GM03348 (cell line): ENCODE measurements at regions not wholly inside any gene's neighbourhood (a gene's known extent, or its start where the extent isn't known, plus 50 kb on each side); places are given as distances from the start of the nearest gene placed in this dataset.
"Not testable (repeated sequence)": the region's sequence is repeated elsewhere in the genome, so short reads cannot be mapped to it uniquely, and the experiment has no call there.

ENCODE experiments used
- DNase-seq: peaks from one replicate; pipeline ENCODE4 v3.0.0; 2012; ENCODE audit warnings: low spot score

DNA sequence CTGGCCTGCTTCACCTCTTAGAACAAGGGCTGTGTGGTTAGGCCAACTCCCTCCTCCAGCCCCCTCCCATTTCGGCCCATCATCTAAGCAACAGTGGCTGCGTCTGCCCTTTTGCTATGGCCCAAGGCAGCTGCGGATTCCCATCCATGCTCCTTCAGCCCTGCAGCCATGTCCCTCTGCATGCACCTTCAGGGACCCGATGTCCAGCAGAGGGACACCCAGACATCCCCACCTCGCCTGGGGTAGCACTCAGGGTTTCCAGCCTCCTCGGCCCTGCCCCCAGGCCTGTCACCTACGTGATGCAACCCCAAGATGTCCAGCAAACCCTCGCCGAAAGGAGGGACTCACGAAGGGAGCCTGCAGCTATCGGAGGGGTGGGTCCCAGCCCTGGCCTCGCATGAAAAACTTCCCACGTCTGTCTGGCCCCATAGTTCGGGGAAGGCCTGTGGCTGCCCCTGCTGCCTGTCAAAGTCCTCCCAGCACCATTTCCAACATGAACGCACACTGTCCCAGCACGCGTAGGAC lies 194.4 kb downstream of the CTTN start:
- no peak for DNase-seq

DNA sequence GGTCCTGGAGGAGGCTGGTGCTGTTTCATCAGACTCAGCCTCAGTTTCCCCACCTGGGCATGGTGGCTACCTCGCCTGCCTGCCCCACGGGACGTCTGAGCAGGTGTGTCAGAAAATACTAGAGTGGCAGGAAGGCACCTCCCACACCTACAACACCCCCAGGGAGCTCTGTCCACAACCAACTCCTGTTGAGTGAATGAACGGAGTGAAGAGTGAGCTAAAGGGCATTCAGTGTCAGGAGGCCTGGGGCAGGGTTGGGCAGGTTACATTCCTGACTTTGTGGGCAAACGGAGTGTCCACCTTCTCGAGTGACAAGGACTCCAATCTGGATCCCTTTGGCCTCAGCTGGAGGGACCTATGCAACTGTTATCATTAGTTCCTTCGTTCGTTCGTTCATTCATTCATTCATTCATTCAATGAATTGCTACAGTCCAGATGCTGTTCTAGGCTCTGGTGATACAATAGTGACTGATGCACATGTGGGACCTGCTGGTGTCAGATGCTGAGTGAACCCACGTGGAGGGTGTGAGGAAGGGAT lies 195.2 kb downstream of the CTTN start:
- DNase-seq, result no peak

DNA sequence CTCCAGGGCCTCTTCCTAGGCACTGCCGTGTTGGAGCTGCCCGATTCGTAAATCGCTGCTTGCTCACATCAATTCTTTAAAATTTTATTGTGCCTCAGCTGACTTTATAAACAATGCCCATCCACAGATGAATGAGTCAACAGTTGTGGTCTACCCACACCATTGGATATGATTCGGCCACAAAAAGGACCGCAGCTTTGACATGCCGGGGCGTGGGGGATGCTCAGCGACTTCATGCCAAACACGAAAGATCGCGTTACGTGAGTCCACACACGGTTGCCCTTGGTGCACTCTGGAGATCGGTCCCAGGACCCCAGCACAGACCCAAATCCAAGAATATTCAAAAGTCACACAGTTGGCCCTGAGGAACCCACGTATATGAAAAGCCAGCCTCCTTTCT lies 195.7 kb downstream of the CTTN start:
- DNase-seq, result no peak

DNA sequence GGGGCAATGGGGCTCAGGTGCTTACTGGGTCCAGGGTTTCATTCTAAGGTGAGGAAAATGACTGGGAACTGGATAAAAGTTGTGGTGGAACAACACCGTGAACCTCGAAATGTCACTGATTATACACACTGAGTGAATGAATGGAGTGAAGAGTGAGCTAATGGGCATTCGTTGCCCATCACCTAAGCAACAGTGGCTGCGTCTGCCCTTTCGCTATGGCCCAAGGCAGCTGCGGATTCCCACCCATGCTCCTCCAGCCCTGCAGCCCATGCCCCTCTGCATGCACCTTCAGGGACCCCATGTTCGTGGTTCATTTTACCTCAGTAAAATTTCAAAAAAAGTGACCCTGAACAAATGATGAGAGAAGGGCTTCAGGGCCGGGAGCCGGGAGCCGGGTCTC lies 196.3 kb downstream of the CTTN start:
- DNase-seq, result no peak

DNA sequence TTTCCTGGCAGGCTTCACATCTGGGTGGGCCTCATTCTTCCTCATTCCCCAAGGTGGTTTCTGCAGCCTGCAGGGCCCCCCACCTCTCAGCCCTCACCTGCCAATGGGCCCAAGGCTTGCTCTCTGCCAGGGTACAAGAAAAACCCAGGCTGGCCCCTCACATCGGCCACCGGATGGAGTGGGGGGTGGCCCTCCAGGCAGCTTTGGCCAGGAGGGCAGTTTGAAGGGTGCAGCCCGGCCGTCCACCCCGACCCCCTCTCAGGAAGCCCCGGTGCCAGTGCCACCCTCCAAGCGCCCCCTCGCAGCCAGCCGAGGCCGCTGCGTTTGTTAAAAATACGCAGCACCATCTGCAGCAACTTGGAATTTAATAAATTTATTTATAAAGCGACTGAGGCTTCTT lies 196.7 kb downstream of the CTTN start:
- DNase-seq, result no peak

DNA sequence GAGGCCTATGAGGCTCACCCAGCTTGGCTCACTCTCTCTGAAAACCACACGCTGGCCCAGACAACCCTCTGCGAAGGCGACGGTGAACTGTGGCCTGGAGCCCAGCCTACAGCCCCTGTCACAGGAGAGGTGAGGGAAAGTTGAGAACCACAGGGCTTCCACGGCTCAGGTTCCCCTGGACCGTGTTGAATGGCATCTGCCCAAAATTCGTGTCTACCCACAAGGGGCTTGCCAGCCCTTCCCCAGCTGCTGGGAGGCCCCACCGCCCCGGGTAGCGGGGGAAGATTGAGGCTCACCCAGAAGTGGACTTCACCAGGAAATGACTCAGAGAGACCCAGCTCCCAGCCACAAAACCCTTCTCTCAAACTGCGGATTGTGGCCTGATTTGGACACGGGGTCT lies 197.1 kb downstream of the CTTN start:
- no peak for DNase-seq

DNA sequence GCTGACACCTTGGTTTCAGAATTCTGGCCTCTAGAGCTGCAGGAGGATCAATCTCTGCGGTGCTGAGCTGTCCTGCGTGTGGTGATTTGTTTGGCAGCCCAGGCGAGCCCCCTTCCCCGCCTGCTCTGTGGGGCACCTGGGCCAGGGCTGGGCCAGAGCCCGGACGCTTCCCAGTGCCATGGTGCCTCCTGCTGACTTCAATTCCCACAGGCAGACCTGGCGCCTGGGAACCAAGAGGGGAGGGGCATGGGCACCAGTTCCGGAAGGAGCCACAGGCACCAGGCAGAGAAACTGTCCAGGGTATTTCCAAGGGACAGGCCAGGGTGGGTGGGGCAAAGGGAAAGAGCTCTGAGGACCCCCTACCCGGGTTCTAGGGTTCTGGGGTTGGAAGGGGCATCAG lies 197.8 kb downstream of the CTTN start:
- no peak for DNase-seq

DNA sequence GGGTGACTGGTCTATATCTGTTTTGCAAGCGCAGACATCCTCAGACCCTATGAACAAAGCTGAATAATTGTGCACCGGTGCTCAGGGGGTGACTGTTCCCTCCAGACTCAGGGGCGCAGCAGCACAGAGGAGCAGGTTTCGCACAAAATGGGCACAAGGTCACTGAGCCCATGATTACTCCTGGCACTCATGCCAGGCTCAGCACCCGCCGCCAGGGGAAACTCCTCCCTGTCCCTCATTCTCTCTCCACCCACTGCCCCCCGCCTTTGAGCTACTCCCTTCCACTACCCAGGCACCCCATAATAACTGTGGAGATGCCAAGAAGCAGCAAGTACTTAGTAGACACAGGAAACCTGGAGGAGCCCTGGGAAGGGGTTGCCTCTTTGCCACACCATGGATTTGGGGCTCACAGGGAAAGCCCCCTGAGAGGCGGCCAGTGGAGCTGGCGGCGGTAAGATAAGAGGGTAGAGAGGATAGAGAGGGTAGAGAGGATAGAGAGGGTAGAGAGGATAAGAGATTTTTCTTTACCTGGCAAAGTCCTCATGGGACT lies 198.8 kb downstream of the CTTN start:
- no peak for DNase-seq

DNA sequence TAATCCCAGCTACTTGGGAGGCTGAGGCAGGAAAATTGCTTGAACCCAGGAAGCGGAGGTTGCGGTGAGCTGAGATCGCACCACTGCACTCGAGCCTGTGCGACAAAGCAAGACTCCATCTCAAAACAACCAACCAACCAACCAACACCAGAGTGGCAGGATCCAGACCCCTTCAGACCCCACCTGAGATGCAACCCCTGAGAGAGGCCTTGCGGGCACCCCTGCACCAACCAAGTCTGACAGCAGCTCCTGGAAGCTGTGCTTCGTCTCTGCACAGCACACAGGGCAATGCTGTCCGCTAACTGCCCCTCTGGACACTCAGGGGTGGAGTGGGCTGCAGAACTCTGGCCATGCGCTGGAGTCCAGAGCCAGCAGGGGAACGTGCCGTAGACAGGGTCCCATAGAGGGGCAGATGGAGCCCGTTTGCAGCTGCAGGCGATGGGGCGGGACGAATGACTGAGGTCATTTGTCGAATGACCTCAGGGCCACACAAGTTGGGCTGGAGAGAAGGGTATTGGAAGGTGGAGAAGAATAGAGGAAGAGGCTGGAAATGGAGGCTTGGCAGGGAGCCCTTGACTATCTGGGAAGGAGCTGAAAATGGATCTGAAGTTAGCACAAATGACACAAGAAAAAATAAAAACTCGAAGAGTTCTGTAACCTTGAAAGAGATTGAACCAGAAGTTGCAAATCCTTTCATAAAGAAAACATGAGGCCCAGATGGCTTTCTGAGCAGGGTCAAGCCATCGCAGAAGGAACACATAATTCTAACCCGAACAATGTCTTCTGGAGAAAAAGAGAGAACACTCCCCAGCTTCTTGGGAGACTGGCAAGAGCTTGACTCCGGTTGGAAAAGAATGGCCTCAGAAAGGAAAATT lies 199.7 kb downstream of the CTTN start:
- DNase-seq, result no peak

DNA sequence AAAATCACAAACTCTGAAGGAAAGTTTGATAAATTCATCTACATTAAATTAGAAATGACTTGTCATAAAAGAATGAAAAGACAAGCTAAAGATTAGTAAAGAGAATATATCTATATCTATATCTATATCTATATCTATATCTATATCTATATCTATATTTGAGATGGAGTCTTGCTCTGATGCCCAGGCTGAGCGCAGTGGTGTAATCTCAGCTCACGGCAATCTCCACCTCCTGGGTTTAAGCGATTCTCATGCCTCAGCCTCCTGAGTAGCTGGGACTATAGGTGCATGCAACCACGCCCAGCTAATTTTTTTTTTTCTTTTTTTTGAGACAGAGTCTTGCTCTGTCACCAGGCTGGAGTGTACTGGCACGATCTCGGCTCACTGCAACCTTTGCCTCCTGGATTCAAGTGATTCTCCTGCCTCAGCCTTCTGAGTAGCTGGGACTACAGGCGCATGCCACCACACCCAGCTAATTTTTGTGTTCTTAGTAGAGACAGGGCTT lies 202.6 kb downstream of the CTTN start:
- DNase-seq, result not testable (repeated sequence)

DNA sequence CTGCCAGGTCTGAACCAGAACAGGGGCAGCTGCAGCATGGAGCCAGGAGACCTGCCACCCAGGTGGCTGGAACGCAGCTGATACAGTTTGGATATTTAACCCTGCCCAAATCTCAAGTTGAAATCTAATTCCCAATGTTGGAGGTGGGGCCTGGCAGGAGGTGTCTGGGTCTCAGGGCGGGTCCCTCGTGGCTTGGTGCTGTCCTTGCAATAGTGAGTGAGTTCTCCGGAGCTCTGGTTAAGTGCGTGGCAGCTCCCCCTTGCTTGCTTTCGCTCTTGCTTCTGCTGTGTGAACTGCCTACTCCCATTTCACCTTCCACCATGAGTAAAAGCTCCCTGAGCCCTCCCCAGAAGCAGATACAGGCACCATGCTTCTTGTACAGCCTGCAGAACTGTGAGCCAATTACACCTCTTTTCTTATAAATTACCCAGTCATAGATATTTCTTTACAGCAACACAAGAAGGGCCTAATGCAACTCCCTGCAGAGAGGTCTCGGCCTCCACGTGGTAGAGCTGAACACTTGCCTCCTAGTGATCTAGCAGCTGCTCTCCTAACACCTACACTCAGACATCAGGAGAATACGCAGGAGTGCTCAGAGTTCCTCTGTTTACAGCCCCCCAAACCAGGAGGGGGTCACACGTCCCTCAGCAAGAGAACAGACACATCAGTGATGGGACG lies 203.7 kb downstream of the CTTN start:
- no peak for DNase-seq

DNA sequence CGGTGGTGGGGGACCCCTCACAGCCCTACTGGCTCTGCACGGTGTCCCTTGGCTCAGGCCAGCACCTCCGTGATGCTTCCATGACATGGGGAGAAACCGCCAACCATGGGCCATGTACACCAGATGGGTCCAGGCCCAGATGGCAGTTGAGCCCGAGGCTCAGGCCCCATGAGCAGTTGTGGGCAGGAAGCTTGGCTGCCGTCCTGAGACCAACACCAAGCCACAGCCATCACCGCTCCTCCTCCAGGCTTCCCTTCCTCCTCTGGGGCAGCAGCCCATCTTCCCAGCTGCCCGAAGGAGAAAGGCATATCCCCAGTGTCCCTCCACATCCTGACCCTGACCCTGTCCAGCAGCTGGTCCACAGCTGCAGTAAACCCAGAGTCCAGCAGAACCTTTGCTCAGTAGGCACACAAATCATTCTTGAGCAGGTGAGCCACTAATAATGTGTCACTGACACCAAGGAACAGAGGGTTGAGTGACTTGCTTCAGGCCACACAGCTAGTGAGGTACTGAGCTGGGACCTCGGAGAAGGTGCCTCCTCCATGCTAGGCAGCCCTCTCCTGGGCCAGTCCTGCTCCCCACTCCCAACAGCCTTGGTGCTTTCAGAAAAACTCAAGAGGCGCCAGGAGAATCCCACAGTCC lies 204.9 kb downstream of the CTTN start:
- DNase-seq, result no peak

DNA sequence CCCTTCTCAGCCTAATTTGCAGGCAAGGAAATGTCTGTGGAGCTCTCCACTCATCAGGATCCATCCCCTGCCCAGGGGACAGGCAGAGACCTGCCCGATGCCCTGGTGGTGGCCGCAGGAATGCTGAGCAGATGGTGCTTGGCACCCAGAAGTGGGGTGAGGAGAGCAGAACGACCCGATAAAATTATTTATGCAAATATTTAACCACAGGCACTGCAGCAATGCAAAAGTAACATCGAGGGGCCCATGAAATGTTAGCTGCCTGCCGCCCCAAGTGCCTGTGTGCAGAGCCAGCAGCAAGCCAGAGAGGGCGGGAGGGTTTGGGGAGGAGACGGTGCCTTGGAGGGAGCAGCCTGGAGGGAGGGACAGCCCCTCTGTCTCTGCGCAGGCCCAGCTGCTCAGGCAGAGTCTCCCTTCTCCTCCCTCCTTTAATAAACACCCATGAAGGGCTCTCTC lies 205.5 kb downstream of the CTTN start:
- DNase-seq, result no peak

DNA sequence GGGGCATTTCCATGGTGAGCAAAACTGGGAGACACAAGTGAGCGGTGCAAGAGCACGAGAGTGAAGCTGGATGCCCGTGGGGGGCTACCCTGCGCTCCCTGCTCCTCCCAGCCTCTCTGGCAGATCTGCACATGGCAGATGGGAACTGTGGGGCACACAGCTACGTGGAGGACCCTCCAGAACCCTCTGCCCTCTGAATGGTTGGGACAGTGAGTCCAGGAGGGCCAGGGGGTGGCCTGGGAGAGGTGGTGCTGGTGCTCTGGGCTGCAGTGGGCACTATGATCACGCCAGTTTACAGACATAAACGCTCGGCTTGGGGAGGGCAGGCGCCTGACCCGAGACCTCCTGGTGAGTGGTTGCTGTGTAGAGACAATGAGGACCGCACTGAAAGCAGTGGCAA lies 205.9 kb downstream of the CTTN start:
- DNase-seq, result no peak

DNA sequence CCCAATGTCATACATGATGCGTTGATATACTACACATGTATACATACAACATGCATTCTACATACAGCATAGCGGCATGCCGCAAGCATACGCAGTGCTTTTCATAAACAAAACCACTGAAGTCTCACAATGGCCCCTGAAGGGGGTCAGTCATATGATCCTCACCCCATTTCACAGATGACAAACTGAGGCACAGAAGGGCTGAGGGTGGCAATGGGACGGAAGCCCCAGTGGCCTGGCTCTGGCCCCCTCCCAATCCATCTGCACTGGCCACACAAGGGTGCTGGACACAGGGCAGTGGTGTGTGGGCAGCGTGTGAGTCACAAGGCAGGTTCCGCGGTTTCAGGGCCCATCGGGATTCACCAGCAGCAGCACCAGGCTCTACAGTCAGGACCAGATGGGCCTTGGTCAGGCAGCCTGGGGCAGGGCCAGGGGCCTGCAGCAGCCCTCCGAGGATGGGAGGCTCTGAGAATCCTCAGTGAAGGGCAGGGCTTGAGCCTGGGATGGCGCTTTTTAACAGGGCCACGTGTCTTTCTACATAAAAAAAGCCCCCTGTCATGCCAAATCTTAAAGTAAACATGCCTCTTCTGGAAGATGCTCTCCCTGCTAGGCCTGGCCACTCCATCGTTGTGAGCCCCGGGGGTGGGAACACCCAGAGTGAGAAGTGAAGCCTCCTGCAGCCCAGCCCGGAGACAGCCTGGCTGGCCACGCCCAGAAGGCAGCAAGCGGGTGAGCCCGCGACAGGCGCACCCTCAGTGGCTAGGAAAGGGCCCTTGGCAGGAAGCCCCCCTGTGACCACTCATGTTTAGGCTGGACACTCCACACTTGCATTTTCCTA lies 206.5 kb downstream of the CTTN start:
- no peak for DNase-seq

DNA sequence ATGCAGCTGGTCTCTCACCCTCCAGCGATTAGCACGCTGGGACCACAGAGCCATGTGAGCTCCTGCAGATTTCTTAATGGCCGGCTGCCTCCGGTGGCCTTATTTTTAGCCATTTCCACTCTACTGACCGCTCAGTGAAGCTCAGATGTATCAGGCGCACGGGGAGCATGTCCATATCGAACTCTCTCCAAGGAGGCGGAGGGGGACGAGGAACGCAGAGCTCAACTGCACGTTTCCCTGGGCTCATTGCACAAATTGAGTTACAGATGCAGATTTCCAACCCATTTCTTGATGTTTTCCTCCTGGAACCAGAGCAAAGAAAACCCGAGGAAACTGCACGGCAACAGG lies 207.1 kb downstream of the CTTN start:
- DNase-seq, result no peak

DNA sequence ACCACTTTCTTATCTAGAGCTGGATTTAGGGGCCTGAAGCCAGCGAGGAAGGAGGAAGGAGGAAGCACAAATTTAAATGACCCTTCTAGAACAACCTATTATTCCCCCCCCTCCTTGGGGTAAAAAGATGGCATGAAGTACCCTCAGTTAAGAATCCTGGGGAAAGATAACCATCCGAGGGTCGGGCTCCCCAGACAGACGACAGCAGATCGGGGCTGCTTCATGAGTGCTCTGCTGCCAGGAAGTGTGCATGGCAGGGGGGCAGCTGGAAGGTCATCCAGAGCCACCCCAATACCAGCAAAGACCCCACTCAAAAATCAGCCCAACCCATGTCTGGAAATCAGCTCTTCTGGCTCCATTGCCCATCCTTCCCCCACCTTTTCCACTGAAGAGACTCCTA lies 207.5 kb downstream of the CTTN start:
- no peak for DNase-seq

DNA sequence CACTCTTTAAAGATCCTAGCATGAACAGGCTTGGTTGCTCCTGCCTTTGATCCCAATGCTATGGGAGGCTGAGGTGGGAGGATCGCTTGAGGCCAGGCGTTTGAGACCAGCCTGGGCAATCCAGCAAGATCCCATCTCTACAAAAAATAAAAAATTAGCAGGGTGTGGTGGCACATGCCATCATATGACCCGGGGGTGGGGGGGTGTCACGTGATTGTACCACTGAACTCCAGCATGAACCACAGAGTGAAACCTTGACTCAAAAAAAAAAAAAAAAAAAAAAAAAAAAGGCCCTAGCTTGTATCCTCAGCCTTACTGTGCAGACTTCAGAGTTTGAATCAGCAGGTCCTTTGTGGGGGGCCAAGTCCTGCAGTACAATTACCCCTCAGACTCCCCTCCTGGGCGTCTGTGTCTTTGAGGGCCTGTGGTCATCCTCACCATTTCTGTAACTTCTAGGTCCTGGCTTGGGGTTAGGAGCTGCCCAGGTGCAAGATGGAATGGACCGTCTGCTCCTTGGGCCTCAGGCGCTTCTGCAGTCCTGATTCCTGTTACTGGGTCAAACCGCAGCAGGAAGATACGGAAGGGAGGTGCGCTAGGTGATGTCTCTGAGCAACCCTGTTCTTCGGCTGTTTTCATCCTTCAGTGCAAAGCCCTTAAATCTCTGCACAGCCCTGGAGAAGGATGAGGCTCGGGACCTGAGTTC lies 208.1 kb downstream of the CTTN start:
- DNase-seq, result no peak

DNA sequence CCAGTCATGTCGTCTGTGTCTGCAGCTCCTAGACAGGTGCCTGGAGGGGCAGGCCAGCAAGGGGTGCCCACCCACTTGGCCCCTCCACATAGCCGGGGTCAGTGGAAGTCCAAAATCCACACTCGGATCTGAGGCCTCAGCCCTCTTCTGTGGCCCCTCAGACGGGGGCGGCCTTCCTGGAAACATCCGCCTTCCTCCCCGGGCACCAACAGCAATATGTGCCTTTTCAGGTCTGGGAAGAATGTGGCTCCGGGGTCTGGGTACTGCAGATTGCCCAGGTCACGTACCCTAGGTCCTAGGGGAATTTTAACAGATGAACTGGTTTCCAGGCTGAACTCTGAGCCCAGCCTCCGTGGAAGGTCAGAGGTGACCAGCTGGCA lies 208.6 kb downstream of the CTTN start:
- DNase-seq, result no peak

DNA sequence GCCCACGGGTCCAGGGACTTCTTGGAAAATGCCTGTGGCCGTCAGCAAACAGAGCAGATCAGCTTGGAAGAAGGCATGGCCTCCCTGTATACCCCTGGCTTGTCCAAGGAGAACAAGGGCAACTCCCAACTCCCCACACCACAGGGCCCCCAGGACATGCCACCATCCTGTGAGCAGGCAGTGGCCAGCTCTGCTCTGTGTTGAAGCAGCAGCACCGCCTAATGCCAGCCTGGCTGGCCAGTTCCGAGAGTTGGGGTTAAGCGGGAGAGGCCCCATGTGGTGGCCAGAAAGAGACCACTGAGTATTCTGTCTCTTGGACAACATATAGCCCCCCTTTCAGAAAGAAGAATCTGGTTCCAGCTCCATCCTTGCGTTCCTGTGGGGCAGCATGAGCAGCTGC lies 209.2 kb downstream of the CTTN start:
- DNase-seq, result no peak
